WTC11 (cell line): ENCODE measurements at regions not wholly inside any gene's neighbourhood (a gene's known extent, or its start where the extent isn't known, plus 50 kb on each side); places are given as distances from the start of the nearest gene placed in this dataset.

Experiments used
- ATF1 ChIP-seq: sonication (generic); formaldehyde crosslinking; IDR thresholded peaks from 2 replicates; pipeline ENCODE4 v1.8.1; 2023; ENCODE audit warnings: mild to moderate bottlenecking, moderate library complexity, missing genetic modification reagents
- CBFB ChIP-seq: sonication (generic); formaldehyde crosslinking; IDR thresholded peaks from 2 replicates; pipeline ENCODE4 v1.8.1; 2022; ENCODE audit warnings: mild to moderate bottlenecking, low read depth, missing genetic modification reagents
- CREM ChIP-seq: sonication (generic); formaldehyde crosslinking; IDR thresholded peaks from 2 replicates; pipeline ENCODE4 v1.8.1; 2022; ENCODE audit warnings: mild to moderate bottlenecking, missing genetic modification reagents, moderate library complexity
- CTCF ChIP-seq: fragments of 200-600 bp; IDR thresholded peaks from 2 replicates; pipeline ENCODE4 v1.8.0; 2022; ENCODE audit warnings: antibody characterized with exemption
- E2F1 ChIP-seq: sonication (generic); formaldehyde crosslinking; IDR thresholded peaks from 2 replicates; pipeline ENCODE4 v1.8.0; 2022; ENCODE audit warnings: mild to moderate bottlenecking, missing genetic modification reagents
- MLX ChIP-seq: sonication (generic); formaldehyde crosslinking; IDR thresholded peaks from 2 replicates; pipeline ENCODE4 v1.8.1; 2023; ENCODE audit warnings: mild to moderate bottlenecking, missing genetic modification reagents, moderate library complexity
- NR3C1 ChIP-seq: sonication (generic); formaldehyde crosslinking; conservative IDR thresholded peaks from 2 replicates; pipeline ENCODE4 v1.8.1; 2023; ENCODE audit warnings: low read depth, mild to moderate bottlenecking, missing genetic modification reagents
- PRRX2 ChIP-seq: fragments of 250-450 bp; sonication (Bioruptor Pico); IDR thresholded peaks from 2 replicates; pipeline ENCODE4 v1.8.0; 2021; ENCODE audit warnings: mild to moderate bottlenecking
- USF2 ChIP-seq: sonication (generic); formaldehyde crosslinking; IDR thresholded peaks from 2 replicates; pipeline ENCODE4 v1.8.1; 2023; ENCODE audit warnings: mild to moderate bottlenecking, missing genetic modification reagents, moderate library complexity
- ZNF232 ChIP-seq: sonication (generic); formaldehyde crosslinking; IDR thresholded peaks from 2 replicates; pipeline ENCODE4 v1.8.0; 2022; ENCODE audit warnings: mild to moderate bottlenecking, missing genetic modification reagents
- TF ChIP-seq, protein P1 (sequence below): sonication (generic); formaldehyde crosslinking; conservative IDR thresholded peaks from 2 replicates; pipeline ENCODE4 v1.8.1; 2022; ENCODE audit warnings: mild to moderate bottlenecking, missing genetic modification reagents

GRCh38 chrX:39401483-39402110, 600.3 kb downstream of the MID1IP1 start:
- no peak for TF ChIP-seq NR3C1
- no peak for TF ChIP-seq ZNF232 (CRISPR knock-in tag)
- TF ChIP-seq CREM (CRISPR knock-in tag): no peak
- TF ChIP-seq CTCF: no peak
- TF ChIP-seq, protein P1, sequence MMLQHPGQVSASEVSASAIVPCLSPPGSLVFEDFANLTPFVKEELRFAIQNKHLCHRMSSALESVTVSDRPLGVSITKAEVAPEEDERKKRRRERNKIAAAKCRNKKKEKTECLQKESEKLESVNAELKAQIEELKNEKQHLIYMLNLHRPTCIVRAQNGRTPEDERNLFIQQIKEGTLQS: no peak
- no peak for TF ChIP-seq USF2 (CRISPR knock-in tag)
- TF ChIP-seq CBFB: no peak
- no peak for TF ChIP-seq ATF1 (CRISPR knock-in tag)
- no peak for TF ChIP-seq E2F1 (CRISPR knock-in tag)
- no peak for TF ChIP-seq PRRX2 (CRISPR knock-in tag)
- no peak for TF ChIP-seq MLX (CRISPR knock-in tag)
